HCT116 (cell line): ENCODE measurements at regions not wholly inside any gene's neighbourhood (a gene's known extent, or its start where the extent isn't known, plus 50 kb on each side); places are given as distances from the start of the nearest gene placed in this dataset.

Experiments
- ATAC-seq: fragments of 200-7000 bp; cut with Tn5 transposase; 2 replicates; pipeline ENCODE4 v1.9.1; 2020; ENCODE audit warnings: mild to moderate bottlenecking, moderate library complexity
- BruUV-seq: library from RNA; stranded (reverse); fragments of 400-500 nt; replicated peaks from 2 replicates; lab custom pipeline; 2021; lab: Mats Ljungman, UMichigan
- CTCF ChIA-PET: fragments of 300-600 bp; sonication (Branson Sonifier 250); formaldehyde crosslinking; loops from one replicate; lab custom pipeline; 2021; ENCODE audit warnings: antibody characterized with exemption; lab: Charles Lee
- POLR2A ChIA-PET: fragments of 300-600, 350-600 bp; sonication (Branson Sonifier 250); formaldehyde crosslinking; loops from one replicate; lab custom pipeline; 2021; ENCODE audit warnings: antibody characterized with exemption; lab: Charles Lee
- RAD21 ChIA-PET, 2 experiments: fragments of 300-600 bp; sonication (Branson Sonifier 250); formaldehyde crosslinking; loops; one replicate each; lab custom pipeline; 2023; ENCODE audit warnings: low total read pairs in 2 of 2; ENCODE audit not compliant: uncharacterized antibody in 2 of 2, unreplicated experiment in 2 of 2, low non-redundant PET in 1 of 2; lab: Charles Lee
- DNase-seq: peaks from one replicate; pipeline ENCODE4 v3.0.0-alpha.2; 2010; ENCODE audit warnings: low read depth, low spot score
- H2AFZ ChIP-seq: fragments of 200-600 bp; shearing (Covaris generic), sonication (generic); 2 replicates; pipeline ENCODE4 v1.6.1; 2017; ENCODE audit warnings: low read depth, mixed run types, mixed read lengths, antibody characterized with exemption, low read length; ENCODE audit not compliant: poor library complexity, severe bottlenecking
- H3K27ac ChIP-seq: 2 replicates; pipeline ENCODE4 v1.5.1; 2012; ENCODE audit warnings: low read depth, low read length
- H3K27me3 ChIP-seq: fragments of 200-600 bp; sonication (generic); 2 replicates; pipeline ENCODE4 v1.6.1; 2016; ENCODE audit warnings: mixed run types, low read length, mixed read lengths; ENCODE audit not compliant: insufficient read depth
- H3K36me3 ChIP-seq, 2 experiments: fragments of 200-500 bp in 1 of 2; fragments of 200-600 bp in 1 of 2; sonication (Bioruptor generic) in 1 of 2; sonication (generic) in 1 of 2; 2 replicates each; pipeline versions ENCODE4 v1.5.1 to v1.6.1; 2014 to 2016; ENCODE audit warnings: low read length in 2 of 2, inconsistent platforms in 1 of 2, mixed read lengths in 1 of 2, mixed run types in 1 of 2; ENCODE audit not compliant: insufficient read depth in 2 of 2, control insufficient read depth in 1 of 2
- H3K4me1 ChIP-seq, 2 experiments: fragments of 200-600 bp in 1 of 2; sonication (generic) in 1 of 2; 2 replicates each; pipeline versions ENCODE4 v1.5.1 to v1.6.1; 2012 to 2017; ENCODE audit warnings: low read length in 2 of 2, inconsistent platforms in 1 of 2, mild to moderate bottlenecking in 1 of 2, mixed read lengths in 1 of 2, mixed run types in 1 of 2, moderate library complexity in 1 of 2; ENCODE audit not compliant: insufficient read depth in 2 of 2, control insufficient read depth in 1 of 2
- H3K4me2 ChIP-seq: fragments of 200-600 bp; sonication (generic); 2 replicates; pipeline ENCODE4 v1.6.1; 2017; ENCODE audit warnings: mixed run types, low read length, mixed read lengths
- H3K4me3 ChIP-seq, 2 experiments: fragments of 200-600 bp in 1 of 2; sonication (generic) in 1 of 2; replicated peaks in 1 of 2; 2 replicates each; pipeline ENCODE4 v1.5.1; 2011 to 2016; ENCODE audit warnings: low read length in 2 of 2, control low read depth in 1 of 2, low read depth in 1 of 2, mild to moderate bottlenecking in 1 of 2, mixed read lengths in 1 of 2, mixed run types in 1 of 2
- H3K79me2 ChIP-seq: fragments of 200-600 bp; sonication (generic); 2 replicates; pipeline ENCODE4 v1.6.1; 2017; ENCODE audit warnings: mild to moderate bottlenecking, mixed run types, low read length, moderate library complexity, mixed read lengths; ENCODE audit not compliant: insufficient read depth
- H3K9ac ChIP-seq: fragments of 200-600 bp; sonication (generic); 2 replicates; pipeline ENCODE4 v1.6.1; 2016; ENCODE audit warnings: low read length, mixed read lengths
- H3K9me2 ChIP-seq: fragments of 200-600 bp; sonication (generic), shearing (Covaris generic); 2 replicates; pipeline ENCODE4 v1.6.1; 2017; ENCODE audit warnings: mixed run types, mild to moderate bottlenecking, moderate library complexity; ENCODE audit not compliant: insufficient read depth
- H3K9me3 ChIP-seq, 2 experiments: fragments of 200-500 bp in 1 of 2; fragments of 200-600 bp in 1 of 2; sonication (Bioruptor generic) in 1 of 2; sonication (generic) in 1 of 2; 2 replicates each; pipeline ENCODE4 v1.6.1; 2014 to 2017; ENCODE audit warnings: low read length in 2 of 2, mixed read lengths in 2 of 2, inconsistent platforms in 1 of 2, low read depth in 1 of 2, mild to moderate bottlenecking in 1 of 2, mixed run types in 1 of 2, moderate library complexity in 1 of 2; ENCODE audit not compliant: control insufficient read depth in 1 of 2, insufficient read depth in 1 of 2
- H4K20me1 ChIP-seq: fragments of 200-600 bp; sonication (generic), shearing (Covaris generic); 2 replicates; pipeline ENCODE4 v1.6.1; 2017; ENCODE audit warnings: mixed run types, mild to moderate bottlenecking, moderate library complexity; ENCODE audit not compliant: insufficient read depth
- CBX3 ChIP-seq: IDR thresholded peaks from 2 replicates; pipeline ENCODE4 v1.6.1; 2012; ENCODE audit warnings: low read depth
- CEBPB ChIP-seq: IDR thresholded peaks from 2 replicates; pipeline ENCODE4 v1.6.1; 2012; ENCODE audit warnings: low read depth
- ELF1 ChIP-seq: IDR thresholded peaks from 2 replicates; pipeline ENCODE4 v1.6.1; 2012; ENCODE audit warnings: low read depth, borderline replicate concordance
- EZH2phosphoT487 ChIP-seq: fragments of 200-600 bp; IDR thresholded peaks from 2 replicates; pipeline ENCODE4 v1.6.1; 2018; ENCODE audit warnings: antibody characterized with exemption, borderline replicate concordance
- FOSL1 ChIP-seq: IDR thresholded peaks from 2 replicates; pipeline ENCODE4 v1.6.1; 2012; ENCODE audit warnings: low read depth
- JUND ChIP-seq: IDR thresholded peaks from 2 replicates; pipeline ENCODE4 v1.6.1; 2012
- POLR2AphosphoS5 ChIP-seq: IDR thresholded peaks from 2 replicates; pipeline ENCODE4 v1.6.1; 2011; ENCODE audit warnings: mild to moderate bottlenecking, low read depth, low read length, moderate library complexity
- RAD21 ChIP-seq: IDR thresholded peaks from 2 replicates; pipeline ENCODE4 v1.6.1; 2012; ENCODE audit warnings: low read depth, mild to moderate bottlenecking
- SP1 ChIP-seq: IDR thresholded peaks from 2 replicates; pipeline ENCODE4 v1.6.1; 2012; ENCODE audit warnings: low read depth
- ZNF274 ChIP-seq: fragments of 200-500 bp; sonication (Bioruptor generic); IDR thresholded peaks from 2 replicates; pipeline ENCODE4 v1.6.1; 2014; ENCODE audit warnings: mild to moderate bottlenecking, low read depth, low read length, inconsistent platforms
- intact Hi-C: fragments of 100-400 bp; cut with micrococcal nuclease; formaldehyde crosslinking; loops from 2 replicates; pipeline ENCODE4 v1.10.0; 2022
- TF ChIP-seq, protein P1 (sequence below): IDR thresholded peaks from 2 replicates; pipeline ENCODE4 v1.6.1; 2012
- TF ChIP-seq, protein P2 (sequence below), 3 experiments: fragments of 200-600 bp in 1 of 3; sonication (generic) in 1 of 3; IDR thresholded peaks in 2 of 3; conservative IDR thresholded peaks in 1 of 3; 2 replicates each; pipeline ENCODE4 v1.5.1; 2012 to 2017; ENCODE audit warnings: low read depth in 2 of 3, low read length in 2 of 3, antibody characterized with exemption in 1 of 3, borderline replicate concordance in 1 of 3, control low read depth in 1 of 3, mild to moderate bottlenecking in 1 of 3, mixed read lengths in 1 of 3, mixed run types in 1 of 3, moderate library complexity in 1 of 3; ENCODE audit not compliant: insufficient read depth in 1 of 3
- TF ChIP-seq, protein P3 (sequence below): IDR thresholded peaks from 2 replicates; pipeline ENCODE4 v1.6.1; 2012; ENCODE audit warnings: low read depth

GRCh38 chr12:31828071-31828470, 99.2 kb upstream of the AMN1 start:
- CTCF ChIA-PET = no interaction called here
- Histone ChIP-seq H3K4me2 (no peak overlapping the region), H3K27me3 (no peaks in the 10 kb centered on the region), H4K20me1 (no peaks in the 10 kb centered on the region), H3K79me2 (no peaks in the 10 kb centered on the region), H3K9ac (no peak overlapping the region), H2AFZ (no peak overlapping the region), H3K36me3 (no peaks in the 10 kb centered on the region), H3K9me2 (no peaks in the 10 kb centered on the region), H3K4me1 (no peaks in the 10 kb centered on the region), H3K27ac (no peak overlapping the region), H3K9me3 (0 out of 4 replicates have a peak, but pooled peaks cover 3 to 4% of the 10 kb centered on the region in 2 experiments), H3K4me3 (no peak overlapping the region)
- ATAC-seq (no peak), DNase-seq (no peak)
- no TSS peak for BruUV-seq
- TF ChIP-seq, protein P1, sequence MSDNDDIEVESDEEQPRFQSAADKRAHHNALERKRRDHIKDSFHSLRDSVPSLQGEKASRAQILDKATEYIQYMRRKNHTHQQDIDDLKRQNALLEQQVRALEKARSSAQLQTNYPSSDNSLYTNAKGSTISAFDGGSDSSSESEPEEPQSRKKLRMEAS = no peak
- TF ChIP-seq CEBPB = no peak
- no peak for TF ChIP-seq FOSL1
- TF ChIP-seq POLR2AphosphoS5 = no peak
- no peak for TF ChIP-seq JUND
- TF ChIP-seq, protein P2, sequence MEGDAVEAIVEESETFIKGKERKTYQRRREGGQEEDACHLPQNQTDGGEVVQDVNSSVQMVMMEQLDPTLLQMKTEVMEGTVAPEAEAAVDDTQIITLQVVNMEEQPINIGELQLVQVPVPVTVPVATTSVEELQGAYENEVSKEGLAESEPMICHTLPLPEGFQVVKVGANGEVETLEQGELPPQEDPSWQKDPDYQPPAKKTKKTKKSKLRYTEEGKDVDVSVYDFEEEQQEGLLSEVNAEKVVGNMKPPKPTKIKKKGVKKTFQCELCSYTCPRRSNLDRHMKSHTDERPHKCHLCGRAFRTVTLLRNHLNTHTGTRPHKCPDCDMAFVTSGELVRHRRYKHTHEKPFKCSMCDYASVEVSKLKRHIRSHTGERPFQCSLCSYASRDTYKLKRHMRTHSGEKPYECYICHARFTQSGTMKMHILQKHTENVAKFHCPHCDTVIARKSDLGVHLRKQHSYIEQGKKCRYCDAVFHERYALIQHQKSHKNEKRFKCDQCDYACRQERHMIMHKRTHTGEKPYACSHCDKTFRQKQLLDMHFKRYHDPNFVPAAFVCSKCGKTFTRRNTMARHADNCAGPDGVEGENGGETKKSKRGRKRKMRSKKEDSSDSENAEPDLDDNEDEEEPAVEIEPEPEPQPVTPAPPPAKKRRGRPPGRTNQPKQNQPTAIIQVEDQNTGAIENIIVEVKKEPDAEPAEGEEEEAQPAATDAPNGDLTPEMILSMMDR (IDR thresholded peaks at IDR 0.05 in 2 of 3, conservative IDR thresholded peaks at IDR 0.05 in 1 of 3; ENCODE audit: borderline replicate concordance in 1 of 3, insufficient read depth in 1 of 3, low read depth in 2 of 3, low read length in 2 of 3) = no peak
- no peak for TF ChIP-seq SP1
- TF ChIP-seq CBX3 = no peak
- TF ChIP-seq, protein P3, sequence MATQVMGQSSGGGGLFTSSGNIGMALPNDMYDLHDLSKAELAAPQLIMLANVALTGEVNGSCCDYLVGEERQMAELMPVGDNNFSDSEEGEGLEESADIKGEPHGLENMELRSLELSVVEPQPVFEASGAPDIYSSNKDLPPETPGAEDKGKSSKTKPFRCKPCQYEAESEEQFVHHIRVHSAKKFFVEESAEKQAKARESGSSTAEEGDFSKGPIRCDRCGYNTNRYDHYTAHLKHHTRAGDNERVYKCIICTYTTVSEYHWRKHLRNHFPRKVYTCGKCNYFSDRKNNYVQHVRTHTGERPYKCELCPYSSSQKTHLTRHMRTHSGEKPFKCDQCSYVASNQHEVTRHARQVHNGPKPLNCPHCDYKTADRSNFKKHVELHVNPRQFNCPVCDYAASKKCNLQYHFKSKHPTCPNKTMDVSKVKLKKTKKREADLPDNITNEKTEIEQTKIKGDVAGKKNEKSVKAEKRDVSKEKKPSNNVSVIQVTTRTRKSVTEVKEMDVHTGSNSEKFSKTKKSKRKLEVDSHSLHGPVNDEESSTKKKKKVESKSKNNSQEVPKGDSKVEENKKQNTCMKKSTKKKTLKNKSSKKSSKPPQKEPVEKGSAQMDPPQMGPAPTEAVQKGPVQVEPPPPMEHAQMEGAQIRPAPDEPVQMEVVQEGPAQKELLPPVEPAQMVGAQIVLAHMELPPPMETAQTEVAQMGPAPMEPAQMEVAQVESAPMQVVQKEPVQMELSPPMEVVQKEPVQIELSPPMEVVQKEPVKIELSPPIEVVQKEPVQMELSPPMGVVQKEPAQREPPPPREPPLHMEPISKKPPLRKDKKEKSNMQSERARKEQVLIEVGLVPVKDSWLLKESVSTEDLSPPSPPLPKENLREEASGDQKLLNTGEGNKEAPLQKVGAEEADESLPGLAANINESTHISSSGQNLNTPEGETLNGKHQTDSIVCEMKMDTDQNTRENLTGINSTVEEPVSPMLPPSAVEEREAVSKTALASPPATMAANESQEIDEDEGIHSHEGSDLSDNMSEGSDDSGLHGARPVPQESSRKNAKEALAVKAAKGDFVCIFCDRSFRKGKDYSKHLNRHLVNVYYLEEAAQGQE = no peak
- TF ChIP-seq EZH2phosphoT487 = no peak
- TF ChIP-seq ELF1 = no peak
- no peak for TF ChIP-seq RAD21
- no peak for TF ChIP-seq ZNF274
- RAD21 ChIA-PET = no interaction called here
- intact Hi-C loops = no loop called here
- POLR2A ChIA-PET = no interaction called here
